DLD1 (cell line): ENCODE measurements at regions not wholly inside any gene's neighbourhood (a gene's known extent, or its start where the extent isn't known, plus 50 kb on each side); places are given as distances from the start of the nearest gene placed in this dataset.

ENCODE experiments used
- in situ Hi-C: cut with HindIII; loops from 2 replicates; pipeline ENCODE4 v1.10.0; 2017; ENCODE audit warnings: low sequenced_read_pairs

DNA sequence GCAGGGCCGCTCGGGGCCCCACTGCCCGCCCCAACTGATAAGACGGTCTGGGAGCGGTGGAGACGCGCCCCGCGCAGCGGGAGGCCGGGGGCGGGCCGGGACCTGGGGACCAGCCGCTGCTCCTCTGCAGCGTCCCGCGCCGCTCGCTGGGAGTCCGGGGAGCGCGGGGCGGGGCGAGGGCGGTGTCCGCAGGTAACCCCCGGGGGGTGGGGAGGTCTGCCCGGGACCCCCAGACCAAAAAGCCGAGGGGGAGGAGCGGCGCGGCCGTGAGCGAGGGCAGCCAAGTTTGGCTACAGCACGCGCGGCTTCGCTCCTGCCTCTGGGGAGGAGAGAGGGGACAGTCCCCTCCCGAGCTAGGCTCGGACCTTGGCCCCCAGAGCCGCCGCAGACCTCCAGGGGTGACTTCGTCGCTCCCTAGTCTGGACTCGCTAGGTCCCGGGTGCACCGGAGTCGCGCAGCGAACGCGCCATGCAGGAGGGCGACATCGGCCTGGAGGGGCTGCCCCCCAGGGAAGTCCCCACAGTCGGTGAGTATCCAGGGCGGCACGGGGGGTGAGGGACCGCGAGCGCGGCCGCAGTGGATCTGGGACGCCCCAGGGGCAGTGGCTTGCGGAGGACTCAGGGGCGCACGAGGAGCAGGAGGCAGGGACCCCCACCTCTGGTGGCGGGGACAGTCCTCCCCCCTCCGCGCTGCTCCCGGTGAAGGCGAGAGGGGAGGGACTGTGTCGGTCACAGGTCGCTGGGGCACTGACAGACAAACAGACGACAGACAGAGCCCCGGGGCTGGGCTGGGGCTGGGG is 92.3 kb upstream of the ANO1 start:
- in situ Hi-C loops = no loop called here

DNA sequence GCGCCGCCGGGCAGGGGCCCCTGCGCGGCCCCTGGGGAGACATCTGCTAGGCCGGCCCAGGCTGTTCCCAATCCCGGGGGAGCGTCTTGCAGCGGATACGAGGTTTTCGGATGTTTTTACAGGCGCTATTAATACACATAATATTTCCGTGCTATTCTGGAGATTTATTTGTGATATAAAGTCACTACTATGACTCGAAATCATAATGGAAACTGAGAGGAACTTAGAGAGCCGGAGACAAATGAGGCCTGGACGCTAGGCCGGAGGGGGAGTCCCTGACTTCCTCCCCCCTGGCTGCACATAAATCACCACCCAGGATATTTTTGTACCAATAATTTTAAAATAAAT is 91.7 kb upstream of the ANO1 start:
- in situ Hi-C loops = no loop called here

DNA sequence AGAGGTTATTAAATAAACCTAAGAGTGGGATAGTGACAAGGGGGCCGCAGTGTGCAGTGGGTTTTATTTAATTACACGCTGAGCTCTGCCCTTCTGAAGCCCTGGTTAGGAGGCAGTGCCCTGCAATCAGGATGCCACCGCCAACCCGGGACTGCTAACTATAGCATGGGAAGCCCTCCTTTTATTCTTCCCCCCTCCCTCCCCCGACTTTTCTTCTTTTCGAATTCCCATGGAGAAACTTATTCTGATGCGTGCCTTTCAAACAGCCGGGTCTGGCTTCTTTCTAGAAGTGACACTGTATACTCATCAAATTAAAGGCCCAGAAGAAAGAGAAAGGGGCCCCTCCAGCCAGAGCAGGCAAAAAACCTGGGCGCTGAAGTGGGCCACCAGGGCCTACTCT is 91.3 kb upstream of the ANO1 start:
- in situ Hi-C loops = no loop called here

DNA sequence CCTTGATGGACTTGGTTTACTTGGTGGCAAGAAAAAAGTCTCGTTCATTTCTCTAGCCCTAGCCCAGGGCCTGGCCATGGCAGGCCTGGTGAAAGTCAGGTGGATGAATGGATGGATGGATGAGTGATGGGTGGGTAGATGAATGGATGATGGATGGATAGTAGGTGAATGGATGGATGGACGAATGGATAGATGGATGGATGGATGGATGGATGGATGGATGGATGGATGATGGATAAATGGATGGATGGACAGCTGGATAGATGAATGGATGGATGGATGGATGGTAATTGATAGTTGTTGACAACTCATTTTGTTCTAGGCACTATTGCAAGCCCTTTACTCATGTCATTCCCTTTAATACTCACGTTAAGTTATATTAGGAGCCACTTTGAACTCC is 86.1 kb upstream of the ANO1 start:
- in situ Hi-C loops = no loop called here

DNA sequence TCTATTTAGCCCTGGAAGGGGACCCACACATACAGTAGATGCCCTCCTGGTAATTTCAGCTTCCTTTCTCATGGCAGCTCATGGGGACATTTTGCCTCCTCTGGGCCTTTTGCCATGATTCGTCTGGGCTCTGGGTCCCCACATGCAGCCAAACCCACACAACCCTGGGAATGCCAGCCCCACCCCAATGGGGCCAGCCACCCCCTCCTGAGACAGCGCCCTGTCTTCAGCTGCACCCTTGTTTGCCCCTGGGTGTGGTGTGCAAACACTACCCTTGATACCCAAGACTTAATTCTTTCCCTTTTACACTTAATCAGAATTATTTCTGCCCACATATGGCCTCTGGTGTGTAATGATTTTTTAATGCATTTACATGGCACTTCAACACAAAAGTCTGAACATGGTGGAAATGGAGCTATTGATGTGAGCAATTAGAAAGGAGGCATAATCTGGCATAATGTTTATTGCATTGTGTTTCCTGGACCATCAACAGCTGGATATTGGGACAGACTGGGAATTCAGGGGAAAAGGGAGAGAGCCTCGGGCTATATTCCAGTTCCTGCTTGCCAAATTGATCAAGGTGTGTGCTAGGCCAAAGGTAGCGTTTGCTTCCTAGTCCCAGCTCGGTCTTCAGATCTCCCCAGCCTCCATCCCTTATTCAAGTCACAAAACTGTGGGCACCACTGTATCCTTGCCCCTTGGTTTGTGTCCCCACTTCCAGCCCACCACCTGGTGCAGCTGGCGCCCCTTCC is 85.0 kb upstream of the ANO1 start:
- in situ Hi-C loops = no loop called here

DNA sequence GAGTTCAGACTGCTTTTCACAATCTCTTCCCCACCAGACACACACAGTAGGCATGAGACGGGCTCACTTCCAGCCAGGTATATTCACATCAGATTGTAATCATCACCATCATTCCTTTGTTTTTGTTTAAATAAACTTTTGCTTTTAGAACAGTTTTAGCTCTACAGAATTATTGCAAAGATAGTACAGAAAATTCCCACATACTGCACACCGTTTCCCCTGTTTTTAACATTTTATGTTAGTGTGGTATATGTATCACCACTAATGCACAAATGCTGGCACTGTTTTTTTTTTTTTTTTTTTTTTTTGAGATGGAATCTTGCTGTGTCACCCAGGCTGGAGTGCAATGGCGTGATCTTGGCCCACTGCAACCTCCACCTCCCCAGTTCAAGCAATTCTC is 83.3 kb upstream of the ANO1 start:
- in situ Hi-C loops = no loop called here

DNA sequence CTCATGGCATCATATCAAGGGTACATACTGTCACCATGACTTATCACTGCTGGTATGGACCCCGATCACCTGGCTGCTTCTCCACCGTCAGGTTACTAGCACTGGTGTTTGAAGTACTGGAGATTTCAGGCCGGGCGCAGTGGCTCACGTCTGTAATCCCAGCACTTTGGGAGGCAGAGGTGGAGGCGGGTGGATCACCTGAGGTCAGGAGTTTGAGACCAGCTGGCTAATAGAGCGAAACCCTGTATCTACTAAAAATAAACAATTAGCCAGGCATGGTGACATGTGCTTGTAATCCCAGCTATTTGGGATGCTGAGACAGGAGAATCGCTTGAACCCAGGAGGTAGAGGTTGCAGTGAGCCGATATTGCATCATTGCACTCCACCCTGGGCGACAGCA is 82.4 kb upstream of the ANO1 start:
- in situ Hi-C loops = no loop called here

DNA sequence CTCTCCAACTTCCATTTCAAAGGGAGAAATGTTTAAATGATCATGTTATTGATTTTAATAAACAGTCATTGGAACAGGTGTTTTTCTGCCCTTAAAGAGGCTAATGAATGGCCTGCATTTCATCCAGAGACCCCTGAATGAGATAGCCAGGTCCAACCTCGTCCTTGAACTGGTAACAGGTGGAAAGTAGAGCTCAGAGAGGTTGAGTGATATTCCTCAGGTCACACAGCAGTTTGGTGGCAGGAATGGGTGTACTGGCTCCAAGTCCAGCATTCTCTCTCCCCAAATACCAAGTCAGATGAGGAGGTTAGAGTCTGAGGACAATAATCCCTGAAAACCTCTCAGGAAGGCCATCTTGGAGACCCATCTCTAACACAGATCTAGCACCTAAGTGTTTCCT is 81.7 kb upstream of the ANO1 start:
- in situ Hi-C loops = no loop called here

DNA sequence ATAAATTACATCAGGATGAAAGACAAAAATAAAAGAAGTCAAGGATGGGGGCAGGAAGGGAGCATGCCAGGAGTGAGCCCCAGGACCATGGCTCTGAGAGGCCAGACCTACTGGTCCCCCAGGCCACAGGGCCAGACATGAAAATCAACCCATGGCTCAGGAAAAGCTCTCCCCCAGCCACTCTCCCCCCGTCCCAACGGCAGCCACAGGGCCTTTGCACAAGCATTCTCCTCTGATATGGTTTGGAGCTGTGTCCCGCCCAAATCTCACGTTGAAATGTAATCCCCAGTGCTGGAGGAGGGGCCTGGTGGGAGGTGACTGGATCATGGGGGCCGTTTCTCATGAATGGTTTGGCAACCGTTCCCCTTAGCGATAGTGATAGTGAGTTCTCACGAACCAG is 80.8 kb upstream of the ANO1 start:
- in situ Hi-C loops = no loop called here

DNA sequence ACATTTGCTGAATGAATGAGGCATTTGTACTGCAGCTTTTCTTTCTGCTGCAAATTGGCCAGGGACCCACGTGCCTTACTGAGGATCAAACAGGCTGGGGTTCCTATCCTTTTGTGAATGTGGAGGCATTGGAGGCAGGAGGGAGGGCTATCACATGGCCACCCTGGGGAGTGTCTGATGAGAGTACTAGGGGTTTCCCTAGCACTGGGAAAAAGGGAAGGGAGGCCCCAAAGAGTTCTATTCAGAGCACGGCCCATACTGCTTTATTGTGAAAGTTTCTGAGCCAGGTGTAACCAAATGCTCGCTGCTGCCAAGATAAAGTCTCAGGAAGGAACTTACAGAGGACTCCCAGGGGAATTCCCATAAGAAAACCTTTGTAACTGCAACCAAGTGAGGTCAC is 78.4 kb upstream of the ANO1 start:
- in situ Hi-C loops = no loop called here

DNA sequence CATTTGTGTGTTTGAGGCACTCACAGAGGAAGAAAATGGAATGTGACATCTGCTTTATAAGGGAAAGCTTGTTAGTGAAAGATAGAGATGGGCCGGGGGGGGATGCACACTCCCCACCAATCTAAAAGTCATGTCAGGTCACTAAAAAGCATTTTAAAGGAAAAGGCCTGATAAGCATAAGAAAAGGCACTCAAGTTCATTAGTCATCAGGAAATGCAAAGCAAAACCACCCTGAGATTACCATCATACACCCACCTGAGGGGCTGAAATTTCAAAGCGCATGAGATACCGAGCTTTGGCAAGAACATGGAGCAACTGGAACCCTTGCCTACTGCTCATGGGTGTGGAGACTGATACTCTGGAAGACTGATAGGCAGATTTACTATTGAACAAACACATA is 77.9 kb upstream of the ANO1 start:
- in situ Hi-C loops = no loop called here

DNA sequence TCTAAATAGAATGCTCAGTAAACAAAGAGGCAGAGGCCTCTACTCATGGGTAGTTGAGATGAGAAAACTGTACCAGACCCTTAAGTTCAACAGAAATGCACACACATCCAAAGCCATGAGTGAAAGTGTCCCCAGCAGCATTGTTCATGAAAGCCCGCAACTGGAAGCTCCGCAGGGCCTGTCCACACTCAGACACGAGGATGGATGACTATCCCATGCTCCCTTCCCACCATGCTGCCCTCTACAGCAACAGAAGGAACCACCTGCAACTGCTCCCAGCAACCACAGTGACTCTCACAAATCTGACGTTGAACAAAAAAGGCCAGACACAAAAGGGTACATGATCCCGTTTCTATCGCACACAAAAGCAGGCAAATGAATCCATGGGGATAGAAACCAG is 76.9 kb upstream of the ANO1 start:
- in situ Hi-C loops = no loop called here

DNA sequence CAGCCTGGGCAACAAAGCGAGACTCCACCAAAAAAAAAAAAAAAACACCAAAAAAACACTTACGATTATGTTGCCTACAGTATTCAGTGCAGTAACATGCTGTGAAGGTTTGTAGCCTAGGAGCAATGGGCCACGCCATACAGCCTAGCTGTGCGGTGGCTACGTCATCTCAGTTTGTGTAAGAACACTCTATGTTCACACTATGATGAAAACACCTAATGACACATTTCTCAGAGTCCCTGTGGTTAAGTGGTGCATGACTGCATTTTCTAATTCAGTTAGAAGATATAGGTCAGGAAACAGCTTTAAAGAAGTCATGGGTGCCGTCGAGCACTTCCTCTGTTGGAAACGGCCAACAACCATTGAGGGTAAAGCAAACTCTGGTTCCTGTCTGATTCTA is 75.7 kb upstream of the ANO1 start:
- in situ Hi-C loops = no loop called here

DNA sequence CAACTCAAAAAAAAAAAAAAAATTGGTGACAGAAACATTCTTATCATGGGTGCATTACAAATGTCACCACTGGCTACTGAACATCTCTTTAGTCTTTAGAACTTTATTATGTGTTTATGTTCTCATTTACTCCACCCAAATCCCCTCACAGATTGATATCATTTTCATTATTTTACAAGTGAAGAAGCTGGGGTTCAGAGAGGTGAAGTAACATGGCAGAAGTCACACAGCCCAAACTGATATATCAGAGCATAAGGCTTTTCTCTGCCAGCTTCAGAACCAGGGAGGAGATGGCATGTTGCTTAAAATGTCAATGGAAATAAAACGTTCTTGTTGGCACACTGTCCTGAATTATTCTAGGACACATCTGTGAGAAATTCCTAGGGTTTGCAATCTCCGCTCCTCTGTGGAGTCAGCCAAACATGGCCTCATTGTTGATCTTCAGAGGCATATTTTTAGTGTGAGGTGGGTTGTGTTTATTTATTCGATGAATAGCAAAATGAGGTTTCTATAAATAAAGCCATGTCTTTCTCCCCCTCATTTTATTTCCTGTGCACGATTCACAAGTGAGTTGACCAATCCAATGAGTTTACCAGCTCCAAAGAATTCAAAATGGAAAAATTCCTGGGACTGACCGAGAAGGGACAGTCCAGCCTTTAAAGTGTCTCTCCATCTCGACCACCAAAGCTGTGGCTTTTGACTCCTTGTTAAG is 72.9 kb upstream of the ANO1 start:
- in situ Hi-C loops = no loop called here

DNA sequence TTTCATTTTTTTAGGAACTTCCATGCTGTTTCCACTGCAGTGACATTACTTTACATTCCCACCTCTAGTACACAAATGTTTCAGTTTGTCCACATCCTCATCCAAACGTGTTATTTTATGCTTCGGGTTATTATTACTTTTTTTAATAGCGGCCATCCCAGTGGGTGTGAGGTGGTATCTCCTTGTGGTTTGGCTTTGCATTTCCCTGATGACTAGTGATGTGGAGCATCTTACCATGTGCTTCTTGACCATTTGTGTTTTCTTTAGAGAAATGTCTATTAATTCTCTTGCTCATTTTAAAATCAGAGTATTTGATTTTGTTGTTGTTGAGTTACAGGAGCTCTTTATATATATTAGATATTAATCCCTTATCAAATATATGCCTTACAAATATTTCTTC is 70.3 kb upstream of the ANO1 start:
- in situ Hi-C loops = no loop called here

DNA sequence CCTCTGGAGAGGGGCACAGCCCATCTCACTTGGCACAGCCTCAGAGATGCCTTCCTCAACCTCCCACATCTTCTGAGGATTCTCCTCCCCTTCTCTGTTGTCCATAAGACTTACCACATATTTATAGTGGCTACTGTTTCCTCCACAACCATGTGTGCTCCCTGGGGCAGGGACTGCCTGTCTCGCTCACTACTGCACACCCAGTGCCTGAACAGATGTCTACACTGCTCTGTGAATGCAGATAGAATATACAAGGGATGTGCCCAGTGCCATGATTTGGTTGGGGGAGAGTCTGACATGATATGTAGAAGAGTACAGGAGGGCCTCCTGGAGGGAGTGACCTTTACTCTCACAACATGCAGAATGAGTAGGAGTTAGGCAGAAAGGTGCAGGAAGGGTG is 67.3 kb upstream of the ANO1 start:
- in situ Hi-C loops = no loop called here

DNA sequence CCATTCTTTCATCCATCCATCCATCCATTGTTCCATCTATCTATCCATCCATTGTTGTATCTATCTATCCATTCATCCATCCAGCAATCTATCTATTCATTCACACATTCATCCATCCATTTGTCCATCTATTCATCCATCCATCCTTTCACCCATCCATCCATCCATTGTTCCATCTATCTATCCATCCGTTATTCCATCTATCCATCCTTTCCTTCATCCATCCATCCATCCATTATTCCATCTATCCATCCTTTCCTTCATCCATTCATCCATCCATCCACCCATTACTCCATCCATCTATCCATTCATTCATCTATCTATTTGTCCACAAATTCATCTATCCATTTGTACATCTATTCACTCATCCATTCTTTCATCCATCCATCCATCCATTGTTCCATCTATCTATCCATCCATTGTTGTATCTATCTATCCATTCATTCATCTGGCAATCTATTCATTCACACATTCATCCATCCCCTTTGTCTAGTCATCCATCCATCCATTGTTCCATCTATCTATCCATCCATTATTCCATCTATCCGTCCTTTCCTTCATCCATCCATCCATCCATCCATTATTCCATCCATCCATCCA is 65.9 kb upstream of the ANO1 start:
- in situ Hi-C loops = no loop called here

DNA sequence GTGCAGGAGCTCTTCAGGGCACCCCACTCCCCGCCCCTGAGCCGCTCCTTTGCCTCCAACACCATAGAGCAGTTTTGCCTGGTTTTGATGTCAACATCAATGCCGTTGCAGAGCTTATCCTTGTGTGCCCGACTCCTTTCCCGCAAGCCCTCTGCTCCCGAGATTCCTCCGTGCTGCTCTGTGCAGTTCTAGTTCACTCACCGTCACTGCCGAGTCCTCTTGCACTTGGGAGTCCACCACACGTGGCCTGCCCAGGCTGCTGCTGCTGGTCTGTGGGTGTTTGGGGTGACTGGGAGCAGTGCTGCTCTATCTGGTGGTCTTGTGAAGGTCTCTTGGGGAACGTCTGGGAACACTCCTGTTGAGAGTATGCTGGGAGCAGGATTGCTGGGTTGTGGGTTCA is 63.8 kb upstream of the ANO1 start:
- in situ Hi-C loops = no loop called here

DNA sequence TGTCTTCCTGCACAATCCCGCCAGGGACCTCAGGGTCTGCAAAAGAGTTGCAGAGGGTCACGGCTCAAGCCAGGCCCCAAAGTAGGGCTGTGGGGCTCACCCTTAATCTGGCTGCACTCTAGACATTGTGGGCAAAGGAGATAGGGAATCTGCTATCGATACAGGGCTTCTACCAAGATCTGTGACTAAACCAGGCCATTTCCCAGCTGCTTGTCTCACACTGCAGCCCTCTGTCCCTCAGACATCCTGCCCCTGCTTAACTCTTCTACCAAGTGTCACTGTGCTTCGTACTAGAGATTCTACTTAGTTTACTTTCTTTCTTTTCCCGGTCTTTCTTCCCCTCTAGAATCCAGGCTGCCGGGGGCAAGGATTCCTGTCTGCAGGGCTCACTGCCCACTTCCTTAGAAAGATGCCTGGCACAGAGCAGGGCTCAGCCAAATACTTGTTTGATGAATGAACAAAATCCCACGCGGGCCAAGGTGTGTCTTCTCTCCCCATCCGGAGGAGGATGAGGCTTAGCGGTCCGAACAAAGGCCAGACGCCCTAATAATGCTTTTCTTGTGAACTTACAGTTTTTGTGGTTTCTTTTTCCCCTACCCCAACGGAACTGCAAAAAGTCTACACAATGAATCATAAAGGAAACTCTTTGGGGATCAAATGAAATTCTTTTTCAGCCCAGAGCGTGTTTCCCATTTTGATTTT is 61.3 kb upstream of the ANO1 start:
- in situ Hi-C loops = no loop called here

DNA sequence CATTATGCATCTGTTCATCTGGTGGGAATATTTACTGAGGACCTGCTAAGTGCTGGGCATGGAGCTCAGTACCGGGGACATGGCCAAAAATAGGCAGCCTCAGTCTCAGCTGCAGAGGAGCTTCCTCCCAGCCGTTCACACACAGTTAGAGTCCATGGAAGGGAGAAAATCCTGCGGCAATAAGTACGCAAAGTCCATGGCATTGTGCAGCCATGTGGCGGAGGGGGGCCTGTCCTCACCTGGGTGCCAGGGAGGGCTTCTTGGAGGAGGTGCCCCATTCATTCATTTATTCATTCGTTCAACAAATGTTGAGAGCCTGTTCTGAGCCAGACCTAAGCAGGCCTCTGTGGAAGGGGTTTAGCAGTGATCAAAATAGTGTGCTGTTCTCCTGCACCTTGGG is 59.3 kb upstream of the ANO1 start:
- in situ Hi-C loops = no loop called here

DNA sequence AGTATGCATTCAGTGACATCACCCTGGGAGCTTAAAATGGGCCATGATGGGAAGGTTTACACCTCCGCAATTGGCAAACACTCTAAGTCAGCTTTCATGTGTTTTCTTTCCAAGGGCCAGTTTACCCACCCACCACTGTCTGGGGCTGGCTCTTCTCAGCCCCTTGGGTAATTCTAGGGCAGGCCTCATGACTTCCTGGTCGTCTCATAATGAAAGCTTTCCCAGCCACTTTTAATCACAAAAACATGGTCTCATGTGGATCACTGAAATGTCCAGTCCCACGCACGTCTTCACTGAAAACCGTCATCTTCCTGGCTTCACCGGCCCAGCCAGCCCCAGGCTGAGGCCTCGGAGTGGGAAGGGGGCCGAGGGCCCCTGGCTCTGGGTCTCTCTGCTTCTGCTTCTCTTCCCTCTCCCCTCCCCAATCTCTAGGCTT is 58.5 kb upstream of the ANO1 start:
- in situ Hi-C loops = loop anchor here (10.0 kb wide), 1 partner anchor 105 kb away; no protein-coding TSS in a partner anchor
